Left hindlimb (tissue), 1 donor: ENCODE measurements at regions not wholly inside any gene's neighbourhood (a gene's known extent, or its start where the extent isn't known, plus 50 kb on each side); places are given as distances from the start of the nearest gene placed in this dataset.

Experiments
- DNase-seq: peaks from one replicate; pipeline ENCODE4 v3.0.0-alpha.2; 2018

DNA sequence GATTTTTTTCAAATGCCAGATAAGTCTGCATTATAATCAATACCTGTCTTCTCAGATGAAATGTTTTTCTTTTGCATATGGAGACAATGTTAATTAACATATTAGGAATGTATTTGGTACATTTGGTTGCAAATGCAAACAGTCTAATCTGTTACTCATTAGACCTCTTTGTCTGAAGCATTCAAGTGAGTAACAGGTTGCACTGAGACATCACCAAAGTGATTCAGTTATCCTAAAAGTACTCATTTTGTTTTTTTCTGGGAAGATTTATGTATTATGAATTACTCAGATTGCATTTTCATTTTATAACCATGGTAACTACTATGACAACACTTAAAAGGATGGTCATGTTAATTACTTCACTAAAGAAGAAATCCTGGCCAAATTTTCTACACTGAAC, 513.6 kb downstream of the HTR7 start:
- DNase-seq: no peak

DNA sequence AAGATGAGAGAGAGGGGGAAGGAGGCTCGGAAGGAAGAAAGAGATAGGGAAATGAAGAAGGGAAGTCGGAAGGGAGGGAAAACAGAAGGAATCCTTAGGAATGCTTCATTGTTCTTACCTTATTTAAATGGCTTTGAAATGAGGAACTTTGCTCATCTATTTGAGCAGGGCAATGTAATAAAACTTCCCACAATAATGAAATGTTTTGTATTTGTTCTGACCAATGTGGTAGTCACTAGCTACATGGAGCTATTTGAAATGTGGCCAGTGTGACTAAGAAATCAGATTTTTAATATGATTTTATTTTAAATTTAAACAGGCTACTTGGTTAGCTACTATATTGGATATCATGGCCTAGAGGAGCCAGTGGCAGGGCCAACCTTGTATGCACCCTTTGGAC, 510.6 kb downstream of the HTR7 start:
- no peak for DNase-seq

GRCh38 chr10:90350122-90350521, 507.7 kb downstream of the HTR7 start:
- no peak for DNase-seq

GRCh38 chr10:90352288-90352687, 505.6 kb downstream of the HTR7 start:
- DNase-seq: no peak

GRCh38 chr10:90354914-90355313, 502.9 kb downstream of the HTR7 start:
- no peak for DNase-seq

DNA sequence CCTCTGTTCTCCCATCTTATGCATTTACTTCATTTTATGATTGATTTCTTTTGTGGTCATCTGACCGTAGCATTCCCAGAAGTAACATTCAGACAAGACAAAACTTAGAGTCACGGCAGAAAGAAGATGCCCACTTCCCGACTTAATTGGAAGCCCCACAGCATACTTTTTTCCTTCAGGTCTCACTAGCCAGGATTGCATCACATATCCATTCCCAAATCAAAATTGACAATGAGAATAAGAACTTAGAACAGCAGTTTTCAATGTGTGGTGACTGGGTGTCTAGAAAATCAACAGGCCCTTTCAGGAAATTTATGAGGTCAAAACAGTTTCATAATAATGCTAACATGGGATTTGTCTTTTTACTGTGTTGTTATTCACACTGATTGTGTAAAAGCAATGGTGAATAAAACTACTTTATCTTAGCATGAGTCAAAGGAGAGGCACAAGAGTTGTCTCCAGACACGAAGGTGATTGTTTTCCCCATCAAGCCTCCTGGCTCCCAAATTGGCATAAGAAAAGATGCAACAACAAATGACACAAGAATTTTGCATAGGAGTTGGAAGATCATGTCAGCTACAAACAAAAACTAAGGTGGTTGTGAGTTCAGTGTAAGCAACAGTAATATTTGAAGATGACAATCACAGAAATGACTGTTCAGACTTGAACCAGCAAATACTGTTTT, 493.9 kb downstream of the HTR7 start:
- DNase-seq: no peak

- DNase-seq: no peak
These were observed 485.4 kb downstream of the HTR7 start for GRCh38 chr10:90372451-90372850.

DNA sequence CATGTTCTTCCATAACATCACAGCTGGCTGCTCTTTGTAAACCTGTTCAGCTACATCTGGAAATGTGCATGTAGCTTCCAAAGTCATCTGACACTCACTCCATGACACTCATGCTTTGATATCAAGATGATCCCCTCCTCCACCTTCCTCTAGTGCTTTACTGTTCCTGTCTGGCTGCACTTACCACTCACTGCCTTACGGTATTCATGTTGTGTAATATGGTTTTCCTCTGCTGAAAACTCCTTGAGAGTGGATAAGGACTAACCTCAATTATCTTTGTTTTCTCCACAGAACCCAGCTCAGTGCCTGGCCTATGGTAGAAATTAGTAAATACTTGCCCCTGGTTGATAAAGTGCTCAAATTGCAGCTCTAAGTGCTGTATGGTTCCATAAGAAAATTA, 483.9 kb downstream of the HTR7 start:
- no peak for DNase-seq

- no peak for DNase-seq
These were observed 479.2 kb downstream of the HTR7 start for GRCh38 chr10:90378524-90379076.

DNA sequence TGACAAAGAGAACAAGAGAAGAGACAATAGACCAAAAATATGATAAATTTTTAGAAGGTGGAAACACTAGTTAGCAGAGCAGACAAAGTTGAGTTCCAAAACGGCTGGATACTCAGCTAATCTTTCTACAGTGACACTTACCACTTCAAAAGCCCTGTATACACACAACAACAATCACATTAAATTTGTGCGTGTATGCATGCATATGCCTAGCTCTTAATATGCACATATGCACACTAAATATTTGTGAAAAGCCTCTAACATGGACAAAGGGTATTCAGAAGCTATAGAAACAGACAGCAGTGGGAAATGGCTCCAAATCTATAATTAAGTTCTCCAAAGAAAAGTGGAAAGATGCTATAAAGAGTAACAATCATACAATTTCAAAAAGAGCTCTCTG, 476.4 kb downstream of the HTR7 start:
- DNase-seq: no peak

DNA sequence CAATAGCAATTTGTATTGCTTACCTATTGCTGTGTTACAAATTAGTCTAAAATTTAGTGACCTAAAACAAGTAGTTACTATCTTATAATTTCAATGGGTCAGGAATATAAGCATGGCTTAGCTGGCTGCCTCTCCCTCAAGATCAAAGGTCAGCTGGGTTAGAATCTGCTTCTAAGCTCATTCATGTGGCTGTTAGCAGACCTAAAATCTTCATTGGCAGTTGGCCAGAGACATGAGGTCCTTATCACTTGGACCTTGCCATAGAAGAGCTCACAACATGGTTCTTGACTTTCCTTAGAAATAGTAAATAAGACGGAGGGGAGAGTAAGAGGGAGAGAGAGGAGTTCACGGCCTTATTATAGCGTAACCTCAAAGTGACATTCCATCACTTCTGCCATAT, 468.0 kb downstream of the HTR7 start:
- no peak for DNase-seq

DNA sequence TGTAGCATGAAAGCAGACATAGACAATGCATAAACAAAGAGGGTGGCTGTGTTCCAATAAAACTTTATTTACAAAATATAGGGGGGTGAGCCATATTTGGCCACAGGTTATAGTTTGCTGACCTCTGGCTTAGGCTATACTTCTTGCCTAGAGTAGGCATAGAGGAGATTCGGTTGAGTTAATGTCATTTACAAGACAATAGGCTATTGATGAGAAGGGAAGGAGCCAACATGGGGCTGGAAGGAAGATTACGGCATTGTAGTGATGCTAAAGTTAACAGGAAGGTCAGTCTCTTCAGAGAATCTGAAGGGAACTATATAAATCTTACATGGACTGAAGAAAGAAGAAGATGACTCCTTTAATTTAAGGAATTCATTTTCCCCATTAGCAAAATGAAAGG, 463.5 kb downstream of the HTR7 start:
- no peak for DNase-seq

GRCh38 chr10:90396721-90397120, 461.1 kb downstream of the HTR7 start:
- DNase-seq: no peak

DNA sequence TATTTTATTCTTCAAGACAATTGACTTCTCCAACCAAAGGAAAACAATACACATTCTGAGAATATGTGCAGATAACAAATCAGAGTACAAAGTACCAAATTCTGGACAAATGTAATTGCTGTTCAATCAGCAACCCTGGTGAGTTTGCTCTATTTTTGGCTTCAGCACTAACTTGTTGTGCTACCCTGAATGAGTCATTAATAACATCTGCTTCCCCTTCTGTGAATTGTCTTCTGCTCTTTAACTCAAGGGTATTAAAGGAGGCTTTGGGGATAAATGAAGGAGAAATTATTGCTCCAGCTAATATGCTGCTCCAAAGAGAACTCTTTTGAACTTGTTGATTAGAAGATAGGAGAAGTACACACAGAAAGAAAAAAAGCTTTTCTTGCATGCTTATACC, 459.3 kb downstream of the HTR7 start:
- no peak for DNase-seq

DNA sequence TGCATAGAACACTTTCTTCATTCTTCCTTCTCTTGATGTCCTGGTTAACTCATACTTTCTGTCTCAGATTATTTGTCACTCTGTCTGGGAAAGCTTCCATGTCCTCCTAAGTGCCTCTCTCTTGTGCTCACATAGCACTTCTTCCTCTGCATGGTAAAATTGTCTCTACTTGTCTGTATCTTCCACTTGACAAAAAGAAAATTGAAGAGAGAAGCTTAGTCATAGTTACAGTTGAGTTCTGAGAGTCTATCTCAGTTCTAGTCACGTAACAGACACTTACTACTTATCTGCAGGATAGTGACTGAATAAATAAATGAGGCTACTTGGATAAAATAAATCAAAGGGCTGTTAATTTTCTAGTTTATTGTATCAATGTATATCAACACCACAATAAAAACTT, 458.1 kb downstream of the HTR7 start:
- DNase-seq: no peak

DNA sequence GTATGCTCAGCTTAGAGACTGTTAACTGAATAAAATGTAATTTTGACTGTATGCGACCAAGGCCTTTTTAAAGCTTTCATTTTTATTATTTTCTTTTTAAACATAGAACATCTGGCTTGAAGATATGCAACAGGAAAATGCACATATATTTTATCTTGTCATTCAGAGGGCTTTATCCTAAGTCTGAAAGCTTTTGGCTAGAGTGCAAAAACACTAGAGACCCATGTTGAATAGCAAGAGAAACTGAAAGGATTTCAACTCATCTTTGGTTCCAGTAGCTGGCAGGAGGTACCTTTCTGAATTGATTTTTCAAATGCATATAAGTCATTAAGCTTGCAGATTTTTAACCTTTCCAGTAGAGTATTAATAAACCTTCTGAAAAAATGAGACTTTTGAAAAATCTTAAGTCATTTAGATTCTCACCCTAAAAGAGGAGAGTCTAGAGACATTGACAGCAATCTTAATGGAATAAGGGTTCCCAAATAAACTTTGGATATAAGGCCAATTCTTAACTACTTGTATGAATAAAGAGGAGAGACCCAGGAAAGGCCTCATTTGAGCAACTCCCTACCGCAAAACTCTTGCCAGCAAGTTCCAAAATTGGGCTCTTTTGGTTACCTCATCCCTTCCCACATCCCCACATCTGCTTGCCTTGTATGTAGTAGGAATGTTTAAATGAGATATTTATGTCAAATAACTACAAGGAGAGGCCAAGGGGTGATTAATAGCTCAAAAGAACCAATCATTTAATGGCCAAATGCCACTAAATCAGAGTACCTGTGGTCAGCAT, 454.4 kb downstream of the HTR7 start:
- no peak for DNase-seq

- DNase-seq: no peak
These were observed 450.7 kb downstream of the HTR7 start for GRCh38 chr10:90407131-90407530.

DNA sequence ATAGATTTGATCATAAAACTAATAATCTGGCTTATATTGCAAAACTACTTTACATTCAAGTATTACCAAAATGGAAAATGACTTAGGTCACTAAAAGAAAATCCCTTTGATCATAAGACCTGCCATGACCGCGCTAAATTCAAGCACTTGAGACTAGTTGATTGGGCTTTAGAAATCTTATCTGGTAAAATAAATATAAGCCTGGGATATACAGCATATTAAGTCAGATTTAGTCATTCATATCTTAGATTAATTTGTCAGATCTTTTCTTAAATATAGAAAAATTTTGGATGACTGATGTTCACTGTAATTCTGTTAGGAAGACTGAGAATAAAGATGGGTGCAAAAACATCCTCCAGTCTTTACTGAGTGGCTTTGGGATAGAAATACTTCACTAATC, 450.0 kb downstream of the HTR7 start:
- no peak for DNase-seq

GRCh38 chr10:90412582-90412981, 445.3 kb downstream of the HTR7 start:
- DNase-seq: no peak

DNA sequence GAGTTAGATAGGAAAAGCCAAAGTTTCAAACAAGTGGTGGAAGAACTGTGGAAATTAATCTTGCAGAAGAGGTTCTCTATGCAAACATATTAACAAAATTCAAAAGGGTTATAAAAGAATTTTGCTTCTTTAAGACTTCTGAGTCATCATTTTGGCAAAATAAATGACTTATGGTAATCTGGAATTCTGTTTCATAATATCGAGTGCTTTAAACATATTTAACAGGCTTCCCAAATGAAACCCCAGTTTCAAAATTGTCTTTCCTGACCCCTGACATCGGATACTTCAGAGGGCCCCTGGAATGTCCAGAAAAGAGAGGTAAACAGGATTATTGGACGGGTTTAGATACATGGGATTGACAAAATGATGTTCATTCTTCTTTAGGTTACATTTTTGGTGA, 444.6 kb downstream of the HTR7 start:
- DNase-seq: no peak

DNA sequence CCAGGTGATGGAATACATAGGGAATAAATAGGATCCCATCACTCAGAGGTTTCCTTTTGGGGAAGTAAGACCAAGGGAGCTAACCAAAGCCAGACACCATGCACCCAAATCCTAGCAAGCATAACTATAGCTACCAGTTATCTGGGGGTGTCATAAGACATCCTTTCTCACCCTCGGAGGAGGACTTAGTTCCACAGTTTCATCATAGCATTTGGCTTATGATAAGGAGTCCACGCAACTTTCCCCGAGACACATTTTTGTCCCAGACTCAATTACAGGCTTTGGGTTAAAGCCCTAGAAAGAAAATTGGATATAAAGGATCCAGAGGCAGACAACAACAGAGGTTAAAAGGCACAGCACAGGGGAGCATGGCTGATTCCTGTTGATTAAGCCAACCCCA, 442.9 kb downstream of the HTR7 start:
- no peak for DNase-seq

- no peak for DNase-seq
These were observed 440.8 kb downstream of the HTR7 start for GRCh38 chr10:90417029-90417428.

GRCh38 chr10:90417476-90418210, 440.2 kb downstream of the HTR7 start:
- DNase-seq: no peak
